ENCODE measurements at regions not wholly inside any gene's neighbourhood (a gene's known extent, or its start where the extent isn't known, plus 50 kb on each side); places are given as distances from the start of the nearest gene placed in this dataset.

GRCh38 chr14:39875028-39875427 lies 442.8 kb upstream of the FBXO33 start:
- TF ChIP-seq, protein P1, sequence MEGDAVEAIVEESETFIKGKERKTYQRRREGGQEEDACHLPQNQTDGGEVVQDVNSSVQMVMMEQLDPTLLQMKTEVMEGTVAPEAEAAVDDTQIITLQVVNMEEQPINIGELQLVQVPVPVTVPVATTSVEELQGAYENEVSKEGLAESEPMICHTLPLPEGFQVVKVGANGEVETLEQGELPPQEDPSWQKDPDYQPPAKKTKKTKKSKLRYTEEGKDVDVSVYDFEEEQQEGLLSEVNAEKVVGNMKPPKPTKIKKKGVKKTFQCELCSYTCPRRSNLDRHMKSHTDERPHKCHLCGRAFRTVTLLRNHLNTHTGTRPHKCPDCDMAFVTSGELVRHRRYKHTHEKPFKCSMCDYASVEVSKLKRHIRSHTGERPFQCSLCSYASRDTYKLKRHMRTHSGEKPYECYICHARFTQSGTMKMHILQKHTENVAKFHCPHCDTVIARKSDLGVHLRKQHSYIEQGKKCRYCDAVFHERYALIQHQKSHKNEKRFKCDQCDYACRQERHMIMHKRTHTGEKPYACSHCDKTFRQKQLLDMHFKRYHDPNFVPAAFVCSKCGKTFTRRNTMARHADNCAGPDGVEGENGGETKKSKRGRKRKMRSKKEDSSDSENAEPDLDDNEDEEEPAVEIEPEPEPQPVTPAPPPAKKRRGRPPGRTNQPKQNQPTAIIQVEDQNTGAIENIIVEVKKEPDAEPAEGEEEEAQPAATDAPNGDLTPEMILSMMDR (IDR thresholded peaks at IDR 0.05; ENCODE audit: insufficient read depth, low read length, poor library complexity, severe bottlenecking) = no peak
- H3K4me3 ChIP-seq (replicated peaks; ENCODE audit: low read depth, low read length) = no peak overlapping the region

GRCh38 chr14:39873791-39874190 lies 441.6 kb upstream of the FBXO33 start:
- no peak for DNase-seq (ENCODE audit: extremely low read depth, insufficient read length)

More at GRCh38 chr14:39875028-39875427, 442.8 kb upstream of the FBXO33 start:
- Histone ChIP-seq H3K36me3 (ENCODE audit: control insufficient read depth, insufficient read depth, low read length) (no peaks in the 10 kb centered on the region), H3K27me3 (replicated peaks; ENCODE audit: control insufficient read depth, insufficient read depth, low read length) (no peaks in the 10 kb centered on the region)
- no peak for DNase-seq (ENCODE audit: extremely low read depth, insufficient read length)

DNA sequence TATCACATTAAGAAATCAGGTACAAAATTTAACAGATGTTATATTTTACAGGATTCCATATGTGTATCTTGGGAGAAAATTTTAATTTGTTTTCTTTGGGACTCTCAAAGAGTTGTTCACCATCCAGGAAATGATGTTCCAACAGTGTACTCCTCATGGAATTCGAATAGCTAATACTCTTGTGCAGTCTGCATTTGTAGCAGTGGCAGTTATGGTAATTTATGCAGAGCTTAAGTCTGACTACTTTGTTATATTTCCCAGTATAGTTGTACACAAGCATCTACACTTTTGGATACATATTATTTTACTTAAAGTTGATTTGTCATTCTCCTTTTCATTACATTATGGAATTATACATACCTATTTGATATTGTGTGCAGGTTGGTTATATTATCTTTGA lies 436.7 kb upstream of the FBXO33 start:
- TF ChIP-seq, protein P1 (IDR thresholded peaks at IDR 0.05; ENCODE audit: insufficient read depth, low read length, poor library complexity, severe bottlenecking) = no peak
- H3K4me3 ChIP-seq (replicated peaks; ENCODE audit: low read depth, low read length) = no peak overlapping the region
- no peaks in the 10 kb centered on the region for H3K27me3 ChIP-seq (replicated peaks; ENCODE audit: control insufficient read depth, insufficient read depth, low read length)
- H3K36me3 ChIP-seq (ENCODE audit: control insufficient read depth, insufficient read depth, low read length) = no peaks in the 10 kb centered on the region
- DNase-seq (ENCODE audit: extremely low read depth, insufficient read length) = no peak

More at GRCh38 chr14:39873791-39874190, 441.6 kb upstream of the FBXO33 start:
- TF ChIP-seq, protein P1 (IDR thresholded peaks at IDR 0.05; ENCODE audit: insufficient read depth, low read length, poor library complexity, severe bottlenecking) = no peak
- H3K4me3 ChIP-seq (replicated peaks; ENCODE audit: low read depth, low read length) = no peak overlapping the region
- H3K36me3 ChIP-seq (ENCODE audit: control insufficient read depth, insufficient read depth, low read length) = no peaks in the 10 kb centered on the region
- no peaks in the 10 kb centered on the region for H3K27me3 ChIP-seq (replicated peaks; ENCODE audit: control insufficient read depth, insufficient read depth, low read length)

DNA sequence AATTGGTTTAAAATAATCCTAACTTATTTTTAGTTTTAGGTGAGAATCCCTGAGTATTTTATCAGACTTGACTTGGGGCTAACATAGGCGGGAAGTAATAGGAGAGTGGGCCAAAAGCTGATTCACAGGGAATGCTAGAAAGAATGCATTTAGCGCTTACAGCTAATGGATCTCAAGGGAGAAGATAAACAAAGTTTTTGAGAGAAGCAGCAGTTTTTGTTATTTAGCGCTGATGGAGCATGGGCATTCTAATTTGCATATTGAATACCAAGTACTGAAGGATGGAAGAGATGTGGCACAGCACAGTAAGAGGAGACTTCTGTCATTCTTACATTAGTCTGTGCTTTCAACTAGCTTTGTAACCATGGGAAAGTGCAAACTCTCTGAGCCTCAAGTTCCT lies 436.0 kb upstream of the FBXO33 start:
- no peak overlapping the region for H3K4me3 ChIP-seq (replicated peaks; ENCODE audit: low read depth, low read length)
- DNase-seq (ENCODE audit: extremely low read depth, insufficient read length) = no peak

DNA sequence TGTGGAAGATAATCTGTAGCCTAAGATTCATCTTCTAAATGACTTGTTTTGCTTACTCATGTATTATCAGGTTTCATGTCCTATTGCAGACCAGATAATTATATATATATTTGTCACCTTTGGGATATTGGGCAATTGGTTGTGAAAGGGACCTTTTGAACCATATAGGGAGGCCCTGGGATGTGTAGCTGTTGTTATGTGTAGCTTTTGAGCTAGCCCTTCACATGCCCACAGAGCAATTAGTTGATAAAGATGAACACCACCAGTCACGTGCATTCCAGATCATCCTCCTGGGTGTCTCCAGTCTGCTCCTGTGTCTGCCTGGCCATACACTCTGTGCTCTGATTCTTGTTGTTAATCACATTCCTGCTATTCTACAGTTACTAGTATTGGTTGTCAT lies 431.2 kb upstream of the FBXO33 start:
- Histone ChIP-seq H3K27me3 (replicated peaks; ENCODE audit: control insufficient read depth, insufficient read depth, low read length) (no peaks in the 10 kb centered on the region), H3K36me3 (ENCODE audit: control insufficient read depth, insufficient read depth, low read length) (no peaks in the 10 kb centered on the region), H3K4me3 (replicated peaks; ENCODE audit: low read depth, low read length) (no peak overlapping the region)
- TF ChIP-seq, protein P1 (IDR thresholded peaks at IDR 0.05; ENCODE audit: insufficient read depth, low read length, poor library complexity, severe bottlenecking) = no peak
- no peak for DNase-seq (ENCODE audit: extremely low read depth, insufficient read length)

More for the DNA sequence above, 436.0 kb upstream of the FBXO33 start:
- TF ChIP-seq, protein P1 (IDR thresholded peaks at IDR 0.05; ENCODE audit: insufficient read depth, low read length, poor library complexity, severe bottlenecking) = no peak
- H3K27me3 ChIP-seq (replicated peaks; ENCODE audit: control insufficient read depth, insufficient read depth, low read length) = no peaks in the 10 kb centered on the region
- H3K36me3 ChIP-seq (ENCODE audit: control insufficient read depth, insufficient read depth, low read length) = no peaks in the 10 kb centered on the region

DNA sequence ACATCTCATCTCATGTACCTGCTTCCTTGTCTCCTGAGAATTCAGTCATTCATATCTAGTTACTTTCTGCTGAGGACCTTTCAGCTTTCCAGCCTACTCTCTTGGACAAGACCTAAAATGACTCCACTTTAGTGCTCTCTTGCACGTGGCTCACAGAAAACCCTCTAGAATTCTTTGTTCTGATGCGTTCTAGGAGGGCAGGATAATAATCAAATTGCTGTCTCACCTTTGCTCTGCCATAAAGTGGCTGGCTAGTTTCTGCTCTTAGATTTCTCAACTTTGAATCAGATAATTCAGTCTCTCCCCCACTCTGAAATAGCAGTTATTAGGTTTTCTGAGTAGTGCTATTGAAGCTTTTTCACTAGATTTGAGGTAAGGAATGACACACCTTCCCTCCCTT lies 429.5 kb upstream of the FBXO33 start:
- TF ChIP-seq, protein P1 (IDR thresholded peaks at IDR 0.05; ENCODE audit: insufficient read depth, low read length, poor library complexity, severe bottlenecking) = no peak
- no peak overlapping the region for H3K4me3 ChIP-seq (replicated peaks; ENCODE audit: low read depth, low read length)
- H3K27me3 ChIP-seq (replicated peaks; ENCODE audit: control insufficient read depth, insufficient read depth, low read length) = no peaks in the 10 kb centered on the region
- no peaks in the 10 kb centered on the region for H3K36me3 ChIP-seq (ENCODE audit: control insufficient read depth, insufficient read depth, low read length)
- DNase-seq (ENCODE audit: extremely low read depth, insufficient read length) = no peak

All from GM06990 (cell line).